NCI-H226 (cell line): ENCODE measurements at regions not wholly inside any gene's neighbourhood (a gene's known extent, or its start where the extent isn't known, plus 50 kb on each side); places are given as distances from the start of the nearest gene placed in this dataset.
A peak's percentile ranks its signal among the peaks of the same experiment; 100 is the strongest.
"Not testable (repeated sequence)": the region's sequence is repeated elsewhere in the genome, so short reads cannot be mapped to it uniquely, and the experiment has no call there.

ENCODE experiments used
- DNase-seq: peaks from one replicate; pipeline ENCODE4 v3.0.0-alpha.2; 2015

DNA sequence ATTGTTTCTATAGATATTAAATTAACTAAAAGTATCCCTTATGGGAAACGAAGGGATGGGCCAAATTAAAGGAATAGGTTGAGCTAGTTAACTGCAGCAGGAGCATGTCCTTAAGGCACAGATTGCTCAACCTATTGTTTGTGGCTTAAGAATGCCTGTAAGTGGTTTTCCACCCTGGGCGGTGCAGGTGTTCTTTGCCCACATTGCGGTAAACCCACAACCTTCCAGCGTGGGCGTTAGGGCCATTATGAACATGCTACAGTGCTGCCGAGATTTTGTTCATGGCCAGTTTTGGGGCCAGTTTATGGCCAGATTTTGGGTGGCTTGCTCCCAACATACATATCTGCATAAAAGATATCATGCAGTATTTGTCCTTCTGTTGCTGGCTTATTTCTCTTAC, 1196.8 kb downstream of the NCAM2 start:
- not testable (repeated sequence) for DNase-seq

DNA sequence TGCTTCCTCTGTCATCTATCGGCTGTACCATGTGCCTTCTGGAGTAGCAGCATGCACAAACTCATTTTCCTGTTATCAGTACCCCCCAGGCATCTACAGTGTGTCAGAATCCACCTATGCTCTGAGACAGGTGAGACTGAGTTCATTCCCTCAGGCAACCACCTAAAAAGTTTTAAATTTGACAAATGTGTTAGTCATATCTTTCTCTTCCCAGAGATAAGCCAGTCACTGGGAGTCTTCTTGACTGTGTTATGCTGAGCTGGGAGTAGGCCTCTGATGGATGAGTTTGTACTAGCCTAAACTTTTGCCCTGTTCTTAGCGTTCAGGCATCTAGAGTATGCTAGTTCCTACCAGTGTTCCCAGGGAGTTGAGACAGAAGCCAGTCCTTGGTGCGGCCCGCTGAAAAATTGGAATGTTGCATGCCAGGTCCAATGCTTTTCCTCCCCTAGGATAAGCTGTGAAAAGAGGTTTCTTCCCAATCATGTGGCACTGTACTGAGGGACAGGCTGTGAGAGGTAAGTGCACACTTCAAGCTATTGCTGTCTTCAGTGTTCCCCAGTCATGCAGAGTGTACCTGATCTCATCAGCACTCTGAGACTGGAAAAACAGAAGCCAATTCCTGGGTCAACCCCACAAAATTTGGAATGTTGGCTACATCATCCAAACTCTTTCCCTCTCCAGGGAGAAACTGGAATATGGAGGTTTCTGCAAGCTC, 1202.3 kb downstream of the NCAM2 start:
- DNase-seq = peak; percentile 95

GRCh38 chr21:22201126-22201525, 1202.9 kb downstream of the NCAM2 start:
- peak; percentile 68 for DNase-seq

DNA sequence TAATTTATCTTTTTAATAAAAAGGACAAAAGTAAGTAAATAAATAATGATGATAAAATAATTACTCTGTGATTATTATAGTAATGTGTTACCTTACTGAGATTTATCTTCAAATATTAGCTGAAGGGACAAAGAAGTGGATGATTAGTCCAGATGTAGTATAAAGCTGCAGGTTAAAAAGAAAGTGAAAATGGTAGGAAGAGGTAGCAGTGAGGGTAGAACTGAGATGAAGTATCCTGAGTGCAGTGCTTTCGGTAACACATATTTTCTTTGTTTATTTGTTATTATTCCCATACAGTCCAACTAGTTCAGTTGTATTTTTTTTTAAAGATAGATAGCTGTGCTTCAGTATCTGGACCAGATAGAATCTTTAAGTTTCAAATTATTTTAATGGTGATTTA, 1203.5 kb downstream of the NCAM2 start:
- DNase-seq = no peak

DNA sequence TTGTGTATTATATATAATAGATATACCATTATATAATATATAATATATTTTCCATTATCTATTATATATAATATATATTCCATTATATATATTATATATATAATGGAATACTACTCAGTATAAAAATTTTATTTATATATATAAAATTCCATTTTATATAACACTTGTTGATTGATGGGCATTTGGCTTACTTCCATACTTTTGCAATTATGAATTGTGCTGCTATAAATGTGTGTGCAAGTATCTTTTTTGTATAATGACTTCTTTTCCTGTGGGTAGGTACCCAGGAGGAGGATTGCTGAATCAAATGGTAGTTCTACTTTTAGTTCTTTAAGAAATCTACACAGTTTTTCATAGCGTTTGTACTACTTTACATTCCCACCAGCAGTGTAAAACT, 1211.1 kb downstream of the NCAM2 start:
- DNase-seq = no peak

DNA sequence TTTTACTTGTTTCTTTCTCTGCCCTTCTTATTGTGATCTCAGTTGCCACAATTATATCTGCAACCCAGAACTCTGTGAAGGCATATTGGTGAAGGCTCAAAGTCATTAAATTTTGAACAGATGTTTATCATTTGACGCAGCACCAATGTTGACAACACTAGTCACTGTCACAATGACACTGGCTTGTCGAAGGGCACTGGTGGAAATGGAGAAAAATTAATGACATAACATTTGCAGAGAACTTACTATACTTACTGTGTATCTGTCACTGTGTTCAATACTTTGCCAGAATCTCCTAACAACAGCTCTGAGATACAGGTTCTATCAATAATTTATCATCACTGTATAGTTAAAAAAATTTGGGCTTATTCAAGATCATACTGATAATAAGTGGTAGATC, 1213.7 kb downstream of the NCAM2 start:
- DNase-seq = no peak

GRCh38 chr21:22223385-22223784, 1225.2 kb downstream of the NCAM2 start:
- peak; percentile 78 for DNase-seq

DNA sequence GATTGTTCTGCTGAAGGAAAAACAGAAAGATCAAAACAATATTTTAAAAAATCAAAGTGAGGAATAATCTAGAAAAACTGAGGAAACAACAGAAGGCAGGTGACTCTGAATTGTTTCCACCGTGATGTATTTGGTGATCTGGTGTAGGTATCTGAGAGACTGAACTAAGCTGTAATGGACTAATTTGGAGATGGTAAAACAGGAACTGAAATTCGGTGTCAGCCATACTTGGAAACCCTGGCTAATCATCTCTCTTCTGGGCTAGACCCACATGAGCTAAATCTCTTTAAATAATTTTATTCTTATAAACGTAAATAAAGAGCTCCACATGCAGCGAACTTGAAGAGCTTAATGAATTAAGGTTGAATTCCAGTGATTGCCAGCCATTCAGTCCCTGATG, 1226.1 kb downstream of the NCAM2 start:
- no peak for DNase-seq

DNA sequence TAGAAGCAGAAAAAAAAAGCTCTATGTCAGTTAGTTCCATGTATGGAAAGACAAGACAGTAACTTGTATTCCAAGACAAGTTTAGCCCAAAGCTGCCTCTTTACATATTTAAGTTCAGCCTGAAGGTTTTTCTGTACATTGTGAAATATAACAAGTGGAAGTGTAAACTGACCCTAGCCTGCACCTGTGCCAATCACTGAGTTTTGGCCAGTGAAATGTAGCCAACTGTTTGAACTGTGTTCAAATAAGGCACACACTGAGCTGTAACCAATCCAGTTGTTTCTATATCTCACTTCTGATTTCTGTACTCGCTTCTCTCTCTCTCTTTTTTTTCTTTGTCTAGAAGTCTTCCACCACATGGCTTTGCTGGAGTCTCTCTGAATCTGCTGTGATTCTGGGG, 1227.1 kb downstream of the NCAM2 start:
- no peak for DNase-seq

DNA sequence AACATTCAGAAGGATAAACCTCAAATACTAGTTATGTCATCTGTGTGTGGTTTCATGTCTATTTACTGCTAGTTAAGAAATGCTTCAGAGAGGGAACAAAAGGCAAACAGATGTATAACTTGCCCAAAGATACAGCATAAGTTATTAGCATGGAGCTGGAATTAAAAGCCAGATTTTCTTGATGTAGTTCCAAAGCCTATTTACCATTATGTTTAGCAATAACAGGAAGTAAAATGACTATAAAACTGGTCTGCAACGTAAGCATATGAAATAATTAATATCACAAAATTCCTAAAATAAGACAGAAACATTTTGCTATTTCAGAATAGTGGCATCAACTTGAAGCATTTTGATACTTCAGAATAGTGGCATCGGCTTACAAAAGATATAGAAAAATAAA, 1232.8 kb downstream of the NCAM2 start:
- DNase-seq = no peak

DNA sequence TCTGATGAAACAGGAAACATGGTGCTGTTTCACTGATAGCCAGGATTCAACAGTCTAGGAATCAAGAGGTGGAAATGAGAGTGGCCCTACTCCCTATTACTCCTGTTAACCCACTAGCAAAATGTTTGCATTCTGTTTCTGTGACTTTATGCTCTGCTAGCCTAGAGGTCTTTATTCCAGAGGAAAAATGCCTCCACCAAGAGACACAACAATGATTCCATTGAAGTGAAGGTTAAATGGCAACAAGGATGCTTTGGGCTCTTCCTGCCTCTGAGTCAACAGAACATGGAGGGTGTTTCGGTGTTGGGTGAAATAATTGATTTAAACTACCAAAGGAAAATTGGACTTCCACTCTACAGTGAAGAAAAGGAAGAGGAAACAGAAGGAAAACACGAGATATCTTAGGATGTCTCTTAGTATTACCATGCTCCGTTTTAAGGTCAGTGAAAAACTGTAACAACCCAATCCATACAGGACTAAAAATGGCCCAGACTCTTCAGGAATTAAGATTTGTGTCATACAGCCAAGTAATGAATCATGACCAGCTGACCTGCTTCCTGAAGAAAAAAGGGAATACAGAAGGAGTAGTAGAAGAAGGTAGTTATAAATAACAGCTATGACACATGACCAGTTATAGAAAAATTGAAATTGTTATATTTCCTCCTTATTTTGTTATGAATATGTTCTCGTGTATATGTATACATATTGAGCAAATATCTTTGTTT, 1237.8 kb downstream of the NCAM2 start:
- peak; percentile 41 for DNase-seq

DNA sequence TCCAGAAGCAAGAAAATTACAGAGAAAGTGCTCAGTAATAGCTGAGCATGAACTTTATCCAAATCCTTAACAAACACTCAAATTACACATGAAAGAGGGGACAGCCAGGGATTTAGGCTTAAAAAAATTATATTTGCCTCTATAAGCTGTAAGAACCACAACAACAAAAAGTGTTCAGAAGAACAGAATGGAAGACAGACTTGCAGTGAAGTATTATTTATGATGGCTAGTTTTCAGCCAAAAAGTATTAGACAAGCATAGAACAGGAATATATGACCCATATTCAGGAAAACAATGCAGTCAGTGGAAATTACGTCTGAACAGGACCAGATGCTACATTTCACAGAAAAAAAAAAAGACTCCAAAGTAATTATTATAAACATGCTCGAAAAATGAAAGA, 1246.3 kb downstream of the NCAM2 start:
- no peak for DNase-seq

DNA sequence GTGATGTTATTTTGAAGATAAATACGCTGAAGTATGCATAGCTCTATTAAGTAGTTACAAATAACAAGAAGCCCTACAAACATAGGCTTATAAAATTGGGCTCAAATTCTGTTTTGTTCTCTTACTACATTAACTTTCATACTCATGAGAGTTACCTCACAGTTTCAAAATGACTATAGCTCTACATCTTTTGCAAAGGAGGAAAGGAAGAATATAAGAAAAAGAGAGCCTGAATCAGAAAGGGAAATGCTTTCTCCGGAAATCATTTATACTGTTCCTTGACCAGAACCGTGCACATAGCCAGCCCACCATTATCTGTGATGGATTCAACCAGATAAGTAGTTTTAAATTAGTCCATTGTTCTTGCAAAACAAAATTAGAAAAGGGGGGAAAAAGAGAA, 1252.1 kb downstream of the NCAM2 start:
- no peak for DNase-seq

GRCh38 chr21:22253761-22254160, 1255.6 kb downstream of the NCAM2 start:
- no peak for DNase-seq

GRCh38 chr21:22258821-22259220, 1260.6 kb downstream of the NCAM2 start:
- DNase-seq = no peak

DNA sequence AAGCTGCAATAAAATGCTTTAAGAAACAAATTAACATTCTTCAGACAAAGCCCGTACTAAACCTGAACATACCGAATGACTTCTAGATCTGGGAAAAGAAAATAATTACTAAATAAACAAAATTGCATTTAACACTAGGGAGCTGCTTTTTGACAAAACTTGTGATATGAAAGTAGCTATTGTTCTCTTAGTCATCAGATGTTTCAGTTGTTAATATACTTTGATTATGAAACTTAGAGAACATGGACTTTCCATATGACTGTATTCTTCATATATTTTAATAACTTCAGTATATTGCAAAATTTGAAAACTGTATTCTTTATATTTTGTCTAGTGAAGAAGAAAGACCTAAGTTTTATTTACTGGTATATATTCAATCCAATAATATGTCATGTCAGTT, 1262.1 kb downstream of the NCAM2 start:
- no peak for DNase-seq

- no peak for DNase-seq
These were observed 1265.7 kb downstream of the NCAM2 start for GRCh38 chr21:22263890-22264289.

- DNase-seq = no peak
These were observed 1279.1 kb downstream of the NCAM2 start for GRCh38 chr21:22277341-22277740.

GRCh38 chr21:22278366-22278765, 1280.2 kb downstream of the NCAM2 start:
- DNase-seq = no peak

DNA sequence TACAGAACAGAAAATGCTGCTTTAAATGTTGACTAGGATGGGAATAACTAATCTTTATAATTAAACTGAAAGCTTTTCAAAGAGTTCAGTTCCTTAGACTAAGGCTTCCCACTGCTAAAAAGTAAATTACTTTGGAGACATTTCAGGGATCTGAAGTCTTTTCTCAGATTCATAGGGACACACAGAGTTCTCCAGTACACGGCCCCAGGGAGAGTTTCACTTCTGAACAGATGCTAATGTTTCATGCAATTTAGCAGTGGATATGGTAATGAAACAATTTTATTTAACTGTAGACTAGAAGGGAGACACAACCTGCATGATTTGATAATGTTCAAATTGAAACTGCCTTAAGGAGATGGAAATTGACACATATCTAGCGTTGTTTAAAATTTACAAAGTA, 1282.6 kb downstream of the NCAM2 start:
- DNase-seq = no peak

DNA sequence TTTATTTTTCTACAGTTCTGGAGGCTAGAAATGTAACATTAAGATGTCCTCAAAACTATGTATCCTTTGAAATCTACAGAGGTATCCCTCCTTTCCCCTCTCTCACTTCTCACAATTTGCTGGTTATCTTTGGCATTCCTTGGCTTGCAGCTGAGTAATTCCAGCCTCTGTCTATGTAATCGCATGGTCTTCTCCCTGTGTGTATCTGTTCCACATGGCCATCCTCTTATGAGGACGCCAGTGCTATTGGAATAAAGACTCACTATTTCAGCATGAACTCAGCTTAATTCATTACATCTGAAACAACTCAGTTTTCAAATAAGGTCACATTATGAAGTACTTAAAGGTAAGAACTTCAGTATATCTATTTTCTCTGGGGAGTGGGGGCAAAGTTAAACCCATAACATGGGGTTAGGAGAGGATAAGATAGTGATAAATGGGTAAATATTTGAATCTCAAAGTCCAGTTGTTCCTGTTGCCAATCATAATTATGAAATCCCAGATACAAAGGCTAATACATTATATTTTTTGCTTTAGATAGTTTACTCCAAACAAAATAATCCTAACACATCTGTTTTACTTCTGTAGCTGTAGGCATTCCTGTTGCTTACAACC, 1290.8 kb downstream of the NCAM2 start:
- DNase-seq = no peak

GRCh38 chr21:22292144-22292543, 1293.9 kb downstream of the NCAM2 start:
- DNase-seq = no peak

DNA sequence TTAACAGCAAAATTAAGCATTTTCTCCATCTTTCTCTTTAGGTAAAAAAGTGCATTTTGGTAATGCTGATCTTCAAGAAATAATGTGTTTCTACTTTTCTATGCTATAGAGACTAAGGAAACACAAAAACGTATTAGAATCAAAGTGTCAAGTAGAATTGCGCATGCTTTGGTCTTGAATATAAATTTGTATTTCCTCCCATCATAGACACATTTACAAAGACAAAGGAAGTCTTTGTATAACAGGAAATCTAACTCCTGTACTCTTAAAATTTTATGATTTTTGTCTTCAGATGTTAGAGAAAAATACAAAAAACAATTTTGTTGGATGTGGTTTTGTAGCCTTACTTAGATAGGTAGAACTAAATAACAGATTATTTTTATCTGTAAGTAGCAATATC, 1299.4 kb downstream of the NCAM2 start:
- no peak for DNase-seq

- no peak for DNase-seq
These were observed 1313.7 kb downstream of the NCAM2 start for GRCh38 chr21:22311741-22312462.
